ENCODE measurements at regions not wholly inside any gene's neighbourhood (a gene's known extent, or its start where the extent isn't known, plus 50 kb on each side); places are given as distances from the start of the nearest gene placed in this dataset.
"Not testable (repeated sequence)": the region's sequence is repeated elsewhere in the genome, so short reads cannot be mapped to it uniquely, and the experiment has no call there.

GRCh38 chr6:93081901-93082300 lies 337.5 kb downstream of the EPHA7 start:
- no peak for DNase-seq

GRCh38 chr6:93079061-93079460 lies 340.3 kb downstream of the EPHA7 start:
- DNase-seq = no peak

GRCh38 chr6:93073811-93074210 lies 345.5 kb downstream of the EPHA7 start:
- no peak for DNase-seq

GRCh38 chr6:93069856-93070255 lies 349.5 kb downstream of the EPHA7 start:
- no peak for DNase-seq

- DNase-seq = peak; percentile 86
Measured at GRCh38 chr6:93059911-93060310, 359.4 kb downstream of the EPHA7 start.

- DNase-seq = no peak
Measured at GRCh38 chr6:93057584-93057983, 361.8 kb downstream of the EPHA7 start.

GRCh38 chr6:93048381-93048780 lies 371.0 kb downstream of the EPHA7 start:
- DNase-seq = no peak

- DNase-seq = no peak
Measured at GRCh38 chr6:93047033-93047432, 372.3 kb downstream of the EPHA7 start.

- no peak for DNase-seq
Measured at GRCh38 chr6:93045156-93045555, 374.2 kb downstream of the EPHA7 start.

GRCh38 chr6:93040375-93040774 lies 379.0 kb downstream of the EPHA7 start:
- DNase-seq = no peak

- no peak for DNase-seq
Measured at GRCh38 chr6:93036835-93037234, 382.5 kb downstream of the EPHA7 start.

- no peak for DNase-seq
Measured at GRCh38 chr6:93035756-93036155, 383.6 kb downstream of the EPHA7 start.

GRCh38 chr6:93021235-93021915 lies 398.0 kb downstream of the EPHA7 start:
- peak; percentile 8 for DNase-seq

GRCh38 chr6:93017626-93018025 lies 401.7 kb downstream of the EPHA7 start:
- DNase-seq = no peak

GRCh38 chr6:93017213-93017612 lies 402.1 kb downstream of the EPHA7 start:
- no peak for DNase-seq

- no peak for DNase-seq
Measured at GRCh38 chr6:93013054-93013453, 406.3 kb downstream of the EPHA7 start.

- no peak for DNase-seq
Measured at GRCh38 chr6:93008375-93008774, 411.0 kb downstream of the EPHA7 start.

- DNase-seq = no peak
Measured at GRCh38 chr6:92989656-92990055, 429.7 kb downstream of the EPHA7 start.

- no peak for DNase-seq
Measured at GRCh38 chr6:92979281-92979680, 440.1 kb downstream of the EPHA7 start.

GRCh38 chr6:92977018-92977417 lies 442.3 kb downstream of the EPHA7 start:
- no peak for DNase-seq

GRCh38 chr6:92967362-92967761 lies 452.0 kb downstream of the EPHA7 start:
- no peak for DNase-seq

GRCh38 chr6:92962846-92963245 lies 456.5 kb downstream of the EPHA7 start:
- DNase-seq = no peak

GRCh38 chr6:92952111-92952510 lies 467.2 kb downstream of the EPHA7 start:
- DNase-seq = not testable (repeated sequence)

- no peak for DNase-seq
Measured at GRCh38 chr6:92945799-92946198, 473.6 kb downstream of the EPHA7 start.

- DNase-seq = no peak
Measured at GRCh38 chr6:92944132-92944531, 475.2 kb downstream of the EPHA7 start.

Measured in NCI-H510A treated with DMSO at 0.1 percent for 48 hours (cell line).